GM12875 (cell line): ENCODE measurements at regions not wholly inside any gene's neighbourhood (a gene's known extent, or its start where the extent isn't known, plus 50 kb on each side); places are given as distances from the start of the nearest gene placed in this dataset.
"Not testable (repeated sequence)": the region's sequence is repeated elsewhere in the genome, so short reads cannot be mapped to it uniquely, and the experiment has no call there.

Experiments
- H3K4me3 ChIP-seq: one replicate; pipeline ENCODE4 v1.5.1; 2011; ENCODE audit warnings: low read depth, low read length, control low read depth
- CTCF ChIP-seq: IDR thresholded peaks from 2 replicates; pipeline ENCODE4 v1.5.1; 2011; ENCODE audit warnings: low read depth, mild to moderate bottlenecking, control low read depth, inconsistent platforms, low read length, moderate library complexity, borderline replicate concordance; ENCODE audit not compliant: insufficient read depth

GRCh38 chr7:6882321-6882721 lies 56.2 kb upstream of the CCZ1B start:
- H3K4me3 ChIP-seq, result not testable (repeated sequence)

GRCh38 chr7:6883756-6884155 lies 57.7 kb upstream of the CCZ1B start:
- H3K4me3 ChIP-seq, result not testable (repeated sequence)

- TF ChIP-seq CTCF, result no peak
- no peak overlapping the region for H3K4me3 ChIP-seq
These were observed 60.1 kb upstream of the CCZ1B start for GRCh38 chr7:6886198-6886597.

GRCh38 chr7:6888267-6889045 lies 62.4 kb upstream of the CCZ1B start:
- H3K4me3 ChIP-seq, result not testable (repeated sequence)

GRCh38 chr7:6889252-6889812 lies 63.3 kb upstream of the CCZ1B start:
- no peak for TF ChIP-seq CTCF
- no peak overlapping the region for H3K4me3 ChIP-seq

- not testable (repeated sequence) for H3K4me3 ChIP-seq
These were observed 76.0 kb upstream of the CCZ1B start for GRCh38 chr7:6902097-6902518.

GRCh38 chr7:6903289-6903688 lies 77.2 kb upstream of the CCZ1B start:
- not testable (repeated sequence) for H3K4me3 ChIP-seq

- H3K4me3 ChIP-seq, result not testable (repeated sequence)
These were observed 77.7 kb upstream of the CCZ1B start for GRCh38 chr7:6903792-6904191.

- no peak for TF ChIP-seq CTCF
- H3K4me3 ChIP-seq, result no peak overlapping the region
These were observed 91.2 kb upstream of the CCZ1B start for GRCh38 chr7:6917258-6917657.

GRCh38 chr7:6919169-6919568 lies 93.1 kb upstream of the CCZ1B start:
- not testable (repeated sequence) for H3K4me3 ChIP-seq

GRCh38 chr7:6924523-6924922 lies 98.4 kb upstream of the CCZ1B start:
- H3K4me3 ChIP-seq, result not testable (repeated sequence)

GRCh38 chr7:6926193-6927174 lies 100.4 kb upstream of the CCZ1B start:
- not testable (repeated sequence) for H3K4me3 ChIP-seq

- H3K4me3 ChIP-seq, result not testable (repeated sequence)
These were observed 101.6 kb upstream of the CCZ1B start for GRCh38 chr7:6927643-6928042.

- H3K4me3 ChIP-seq, result not testable (repeated sequence)
These were observed 103.5 kb upstream of the CCZ1B start for GRCh38 chr7:6929588-6929987.

- H3K4me3 ChIP-seq, result not testable (repeated sequence)
These were observed 104.1 kb upstream of the CCZ1B start for GRCh38 chr7:6930081-6930635.
